ENCODE measurements at regions not wholly inside any gene's neighbourhood (a gene's known extent, or its start where the extent isn't known, plus 50 kb on each side); places are given as distances from the start of the nearest gene placed in this dataset.
"Not testable (repeated sequence)": the region's sequence is repeated elsewhere in the genome, so short reads cannot be mapped to it uniquely, and the experiment has no call there.

DNA sequence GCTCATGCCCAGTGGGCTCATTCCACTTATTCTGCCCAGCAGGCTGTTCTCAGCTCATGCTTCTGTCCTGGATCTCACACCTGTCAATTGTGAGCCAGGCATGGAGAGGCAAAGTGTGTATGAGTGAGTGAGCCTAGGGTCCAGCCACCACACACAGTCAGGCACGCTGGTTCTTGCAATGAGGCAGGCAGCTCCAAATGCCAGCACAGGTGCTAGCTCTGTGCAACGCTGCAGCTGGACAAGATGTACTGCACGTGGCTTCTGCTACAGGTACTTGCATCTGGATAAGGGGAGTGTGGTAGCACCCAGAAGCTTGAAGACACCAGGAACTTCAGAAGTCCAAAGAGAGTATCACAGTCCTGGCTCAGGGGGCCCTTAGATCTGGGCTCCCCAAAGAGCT, 1249.4 kb upstream of the IGFBP7 start:
- no peak for DNase-seq

DNA sequence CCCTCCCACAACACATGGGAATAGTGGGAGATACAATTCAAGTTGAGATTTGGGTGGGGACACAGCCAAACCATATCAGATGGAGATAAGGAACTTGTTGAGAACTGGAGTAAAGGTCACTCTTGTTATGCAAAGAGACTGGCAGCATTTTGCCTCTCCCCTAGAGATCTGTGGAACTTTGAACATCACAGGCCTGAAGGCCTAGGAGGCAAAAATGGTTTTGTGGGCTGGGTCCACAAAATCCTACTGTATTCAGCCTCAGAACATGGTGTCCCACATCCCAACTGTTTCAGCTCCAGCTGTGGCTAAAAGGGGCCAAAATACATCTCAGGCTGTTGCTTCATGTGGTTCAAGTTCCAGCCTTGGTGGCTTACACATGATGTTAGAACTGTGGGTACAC, 1247.8 kb upstream of the IGFBP7 start:
- DNase-seq, result no peak

DNA sequence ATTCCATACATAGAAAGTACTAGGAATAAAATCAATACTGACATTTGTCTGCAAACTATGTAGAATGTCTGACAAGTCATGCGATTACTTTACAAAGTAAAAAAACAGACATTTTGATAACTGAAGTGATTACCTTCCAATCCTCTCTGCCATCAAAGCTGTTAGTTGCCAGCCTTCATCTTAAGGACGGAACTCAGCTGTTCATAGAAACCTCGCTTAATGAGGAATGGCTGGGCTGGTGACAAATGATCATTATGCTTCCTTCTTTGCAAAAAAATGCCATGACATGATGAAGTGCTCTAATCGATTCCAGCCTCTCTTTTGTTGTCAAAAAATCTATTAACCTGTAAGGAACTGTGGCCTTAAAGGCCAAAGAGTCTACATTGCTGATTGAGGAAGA, 1214.9 kb upstream of the IGFBP7 start:
- no peak for DNase-seq

DNA sequence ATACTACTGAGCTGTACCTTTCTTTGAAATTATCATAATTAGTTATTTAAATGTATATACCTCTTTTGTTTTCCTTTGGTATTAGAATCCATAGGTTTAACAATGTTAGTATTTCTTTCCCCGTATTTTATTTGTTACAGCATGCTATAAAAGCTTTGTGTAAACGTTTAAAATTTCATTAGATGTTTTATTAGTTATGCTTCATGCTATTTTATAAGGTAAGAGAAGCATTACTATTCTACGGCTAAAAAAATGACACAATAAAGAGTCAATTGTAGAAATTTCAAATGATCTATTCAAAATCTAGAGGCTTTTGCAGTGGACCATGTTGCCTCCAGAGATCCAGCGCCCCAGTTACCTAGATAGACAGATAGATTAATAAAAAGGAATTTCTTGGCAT, 1203.3 kb upstream of the IGFBP7 start:
- DNase-seq, result no peak

DNA sequence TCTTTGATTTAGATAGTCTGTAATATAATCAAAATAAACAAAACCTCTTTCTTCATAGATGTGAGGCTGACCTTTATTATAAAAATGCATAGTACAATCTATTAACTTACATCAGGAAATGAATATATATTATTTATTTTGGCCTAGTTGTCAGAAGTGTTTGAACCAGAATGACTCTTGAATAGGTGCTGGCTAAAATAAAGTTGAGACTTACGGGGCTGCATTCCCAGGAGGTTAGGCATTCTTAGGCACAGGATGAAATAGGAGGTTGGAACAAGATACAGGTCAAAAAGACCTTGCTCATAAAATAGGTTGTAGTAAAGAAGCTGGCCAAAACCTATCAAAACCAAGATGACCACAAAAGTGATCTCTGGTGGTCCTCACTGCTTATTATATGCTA, 1193.3 kb upstream of the IGFBP7 start:
- no peak for DNase-seq

DNA sequence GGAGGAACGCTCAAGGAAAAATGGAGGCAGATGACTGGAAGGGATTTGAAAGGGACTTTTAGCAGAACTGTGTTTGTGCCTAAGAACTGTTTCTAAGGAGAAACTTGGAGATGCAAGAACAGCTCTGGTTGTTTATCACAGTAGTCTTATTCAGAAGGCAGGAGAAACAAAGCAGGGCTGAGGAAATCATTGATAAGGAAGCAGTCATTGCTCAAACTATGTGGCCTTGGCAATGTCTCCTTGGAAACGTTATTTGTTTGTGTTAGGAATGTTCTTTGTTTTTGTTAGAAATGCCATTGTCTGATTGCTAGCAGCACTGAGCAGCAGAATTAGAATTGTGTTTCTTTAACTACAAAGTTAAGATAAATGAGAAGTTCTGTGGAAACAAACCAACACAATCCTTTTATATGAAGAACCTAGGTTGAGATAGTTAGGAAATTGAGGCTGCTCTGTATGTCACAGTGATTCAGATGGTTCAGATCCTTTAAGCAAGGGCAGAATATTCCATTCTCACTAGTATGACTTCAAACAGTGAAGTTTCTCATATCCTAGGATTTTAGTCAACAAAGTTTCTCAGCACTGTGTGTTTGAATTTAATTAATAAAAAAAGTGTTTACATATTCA, 1191.3 kb upstream of the IGFBP7 start:
- no peak for DNase-seq

DNA sequence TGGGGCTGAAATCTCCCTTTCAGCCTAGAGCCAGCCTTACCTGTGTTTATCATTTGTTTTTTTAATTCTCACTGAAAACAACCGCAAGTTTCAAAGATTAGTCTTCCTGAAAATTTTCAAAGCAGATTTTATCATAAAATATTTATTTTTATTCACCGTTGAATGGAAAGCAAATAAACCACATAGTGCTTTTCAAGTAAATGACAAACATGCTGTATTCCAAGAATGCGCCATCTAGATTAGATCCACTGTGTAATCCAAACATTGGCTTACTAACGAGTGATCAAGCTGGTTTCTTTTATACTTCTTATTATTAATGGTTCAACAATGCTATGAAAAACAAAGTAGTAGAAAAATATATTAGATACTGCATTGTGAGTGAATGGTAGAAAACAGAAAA, 1176.2 kb upstream of the IGFBP7 start:
- DNase-seq, result no peak

DNA sequence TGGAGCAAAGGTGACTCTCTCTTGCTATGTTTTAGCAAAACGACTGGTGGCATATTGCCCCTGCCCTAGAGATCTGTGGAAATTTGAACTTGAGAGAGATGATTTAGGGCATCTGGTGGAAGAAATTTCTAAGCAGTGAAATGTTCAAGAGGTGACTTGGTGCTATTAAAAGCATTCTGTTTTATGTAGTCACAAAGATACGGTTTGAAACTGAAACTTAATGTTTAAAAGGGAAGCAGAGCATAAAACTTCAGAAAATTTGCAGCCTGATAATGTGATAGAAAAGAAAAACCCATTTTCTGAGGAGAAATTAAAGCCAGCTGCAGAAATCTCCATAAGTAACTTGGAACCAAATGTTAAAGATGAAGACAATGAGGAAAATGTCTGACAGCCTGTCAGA, 1170.7 kb upstream of the IGFBP7 start:
- DNase-seq, result not testable (repeated sequence)

DNA sequence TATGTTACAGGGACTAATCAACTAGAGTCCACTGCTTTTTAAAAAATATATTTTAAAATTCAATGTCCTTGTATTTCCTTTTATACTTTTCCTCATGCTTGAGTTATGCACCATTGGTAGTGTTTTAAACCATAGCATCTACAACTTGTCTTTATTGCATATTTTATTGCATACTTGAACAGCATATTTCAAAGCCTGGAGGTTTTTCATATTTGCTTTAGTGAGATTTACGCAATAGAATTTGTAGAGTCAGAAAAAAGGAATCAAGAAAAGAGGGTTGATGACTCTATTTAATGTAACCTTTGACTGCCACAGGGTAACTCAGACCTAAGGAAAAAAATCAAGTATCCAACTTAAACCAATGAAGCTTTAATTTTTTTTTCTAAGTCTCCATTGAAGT, 1165.7 kb upstream of the IGFBP7 start:
- no peak for DNase-seq

DNA sequence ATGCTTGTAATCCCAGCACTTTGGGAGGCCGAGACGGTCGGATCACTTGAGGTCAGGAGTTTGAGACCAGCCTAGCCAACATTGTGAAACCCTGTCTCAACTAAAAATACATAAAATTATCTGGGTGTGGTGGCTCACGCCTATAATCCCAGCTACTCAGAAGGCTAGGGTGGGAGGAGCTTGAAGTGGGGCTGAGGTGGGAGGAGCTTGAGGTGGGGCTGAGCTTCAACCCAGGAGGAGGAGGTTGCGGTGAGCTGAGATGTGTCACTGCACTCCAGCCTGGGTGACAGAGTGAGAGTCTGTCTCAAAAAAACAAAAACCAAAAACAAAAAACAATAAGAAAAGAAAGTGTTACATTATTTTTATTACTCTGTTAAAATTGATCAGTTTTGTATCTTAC, 1164.4 kb upstream of the IGFBP7 start:
- DNase-seq, result no peak

DNA sequence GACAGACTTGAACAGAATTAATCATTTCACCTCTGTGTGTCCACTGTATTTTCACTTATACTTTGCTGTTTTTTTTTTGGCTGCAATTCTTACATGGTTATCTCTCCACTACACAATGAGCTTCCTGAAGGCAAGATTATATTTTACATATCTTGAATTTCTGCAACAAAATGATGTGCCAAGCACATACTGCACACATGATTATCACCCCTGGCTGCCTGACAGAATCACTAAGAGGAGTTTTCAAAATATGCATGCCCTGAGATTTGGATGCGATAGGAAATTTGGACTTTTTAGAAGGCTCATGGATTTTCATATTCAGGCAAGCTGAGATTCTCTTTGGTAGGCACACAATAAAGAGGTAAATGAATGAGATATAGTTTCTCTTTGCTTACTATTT, 1162.1 kb upstream of the IGFBP7 start:
- no peak for DNase-seq

DNA sequence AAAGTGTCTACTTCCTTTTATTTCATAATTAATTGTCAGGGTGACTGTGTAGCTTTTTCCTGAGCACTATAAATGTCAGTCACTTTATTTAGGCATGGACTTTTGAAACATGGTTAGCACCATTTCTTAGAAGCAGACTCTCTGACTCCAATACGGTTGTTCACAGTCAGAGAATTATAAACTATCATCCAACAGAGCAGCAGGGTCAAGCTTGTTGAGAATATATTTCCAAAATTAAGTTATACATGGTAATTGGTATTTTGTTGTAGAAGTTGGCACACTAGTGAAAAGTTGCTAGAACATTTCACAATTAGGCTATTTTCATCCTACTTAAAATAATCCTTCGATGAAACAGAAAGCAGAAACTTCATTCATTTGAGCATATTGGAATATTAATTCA, 1155.5 kb upstream of the IGFBP7 start:
- no peak for DNase-seq

DNA sequence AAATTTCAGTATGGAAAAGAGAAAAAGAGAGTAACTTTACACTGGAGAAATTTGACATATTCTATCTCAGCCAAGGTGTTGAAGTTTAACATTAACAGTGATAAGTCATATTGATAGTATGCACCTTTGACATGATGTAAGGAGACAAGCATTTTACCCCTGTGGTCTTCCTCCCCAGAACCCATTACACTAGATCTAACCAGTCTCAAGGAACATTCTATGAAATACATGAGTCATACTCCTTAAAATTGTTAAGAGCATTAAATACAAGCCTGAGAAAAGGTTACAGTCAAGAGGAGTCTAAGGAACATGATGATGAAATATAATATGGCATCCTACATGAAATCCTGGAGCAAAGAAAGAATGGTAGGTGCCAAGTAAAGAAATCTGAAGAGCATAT, 1151.3 kb upstream of the IGFBP7 start:
- no peak for DNase-seq

DNA sequence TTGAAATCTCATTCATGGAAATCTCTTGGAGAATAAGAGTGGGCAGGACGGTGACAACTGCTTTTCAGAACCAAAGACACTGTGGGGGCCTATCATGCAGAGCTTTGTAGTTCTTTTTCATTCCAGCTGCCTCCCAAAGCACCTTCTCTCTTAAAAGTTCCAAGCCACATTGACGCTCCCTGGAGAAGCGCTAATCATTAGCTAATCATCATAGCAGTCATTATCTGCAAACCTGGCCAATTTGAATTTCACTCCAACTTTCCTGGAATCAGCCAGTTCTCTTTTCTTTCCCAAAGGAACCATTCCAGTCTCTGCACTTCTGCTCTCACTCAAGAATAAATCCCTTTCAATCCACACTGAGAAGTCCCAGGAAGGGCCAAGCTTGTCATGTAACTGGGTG, 1144.1 kb upstream of the IGFBP7 start:
- no peak for DNase-seq

DNA sequence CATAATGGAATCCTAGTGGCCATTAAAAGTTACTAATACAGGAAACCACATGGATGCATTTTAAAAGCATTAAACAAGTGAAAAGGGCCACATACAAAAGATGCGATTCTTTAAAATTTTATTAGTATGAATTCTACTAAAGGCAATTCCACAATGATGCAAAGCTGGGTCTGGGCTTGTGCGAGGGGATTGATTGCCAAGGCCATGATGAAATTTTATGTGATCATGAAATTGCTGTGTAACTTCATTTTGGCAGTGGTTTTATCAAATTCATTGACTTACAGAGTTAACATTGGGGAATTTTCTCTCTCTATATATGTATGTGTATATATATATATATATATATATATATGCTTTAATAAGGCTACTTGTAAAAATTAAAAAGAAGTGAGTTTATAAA, 1142.5 kb upstream of the IGFBP7 start:
- DNase-seq, result no peak

DNA sequence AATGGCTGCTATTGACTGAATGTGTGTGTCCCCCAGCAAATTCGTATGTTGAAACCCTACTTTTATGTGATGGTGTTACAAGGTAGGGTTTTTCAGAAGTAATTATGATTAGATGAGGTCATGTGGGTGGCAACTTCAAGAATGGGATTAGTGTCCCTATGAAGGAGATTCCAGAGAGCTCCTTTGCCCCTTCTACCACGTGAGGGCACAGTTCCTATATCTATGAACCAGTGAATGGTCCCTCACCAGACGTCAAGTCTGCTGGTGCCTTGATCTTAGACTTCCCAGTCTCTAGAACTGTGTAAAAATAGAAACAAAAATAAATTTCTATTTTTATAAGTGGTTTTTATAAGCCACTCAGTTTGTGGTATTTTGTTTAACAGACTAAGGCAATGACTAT, 1137.6 kb upstream of the IGFBP7 start:
- no peak for DNase-seq

DNA sequence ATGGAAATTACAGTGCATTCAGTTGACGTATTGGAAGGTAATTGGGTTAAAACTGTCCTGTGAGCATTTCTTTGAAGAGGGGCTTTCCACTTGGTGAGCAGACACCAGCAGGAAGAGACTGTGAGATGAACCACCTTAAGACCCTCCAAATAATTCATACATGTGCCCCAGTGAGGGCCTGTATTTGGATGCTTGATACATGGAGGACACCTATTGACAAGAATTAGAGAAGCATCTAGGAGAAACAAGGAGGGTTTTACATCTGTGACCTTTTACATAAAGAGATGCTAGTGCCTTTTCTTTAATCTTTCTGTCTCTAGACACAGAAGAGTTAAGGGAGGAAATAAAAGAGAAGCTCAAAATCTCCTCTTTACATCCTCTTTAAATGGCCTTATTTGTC, 1115.3 kb upstream of the IGFBP7 start:
- no peak for DNase-seq

DNA sequence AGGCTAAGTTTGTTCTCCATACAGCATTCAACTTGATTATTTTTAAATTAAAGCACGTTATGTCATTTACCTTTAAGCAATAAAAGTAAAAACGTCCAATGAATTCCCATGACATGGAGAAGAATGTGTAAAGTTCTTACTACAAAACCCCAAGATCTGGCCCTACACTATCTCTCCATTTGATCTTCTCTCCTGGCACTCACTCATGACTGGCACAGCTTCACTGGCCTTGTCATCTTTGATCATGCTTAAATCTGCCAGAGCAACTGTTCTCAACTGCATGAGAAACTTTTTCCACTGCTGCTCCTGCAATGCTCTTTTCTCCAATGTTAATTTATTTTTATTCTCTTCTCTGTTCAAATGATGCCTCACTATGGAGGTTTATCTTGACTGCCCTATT, 1109.0 kb upstream of the IGFBP7 start:
- DNase-seq, result no peak

DNA sequence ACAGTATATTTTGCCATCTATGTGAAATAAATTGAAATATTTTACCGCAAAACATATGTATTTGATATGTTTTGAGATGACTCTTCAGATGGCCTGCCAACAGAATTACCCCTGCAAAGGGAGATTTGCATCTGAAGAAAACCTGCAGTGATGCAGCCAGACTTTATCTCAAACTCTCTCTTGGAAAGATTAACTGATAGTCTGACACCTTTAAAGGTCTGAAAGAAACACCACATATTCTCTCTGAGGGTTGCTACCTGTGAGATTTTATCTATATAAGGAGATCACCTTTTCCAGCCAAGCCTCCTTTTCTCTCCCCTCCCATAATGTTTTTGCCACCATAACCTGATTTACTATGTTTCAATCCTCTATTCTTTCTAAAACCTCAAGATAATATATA, 1106.3 kb upstream of the IGFBP7 start:
- no peak for DNase-seq

DNA sequence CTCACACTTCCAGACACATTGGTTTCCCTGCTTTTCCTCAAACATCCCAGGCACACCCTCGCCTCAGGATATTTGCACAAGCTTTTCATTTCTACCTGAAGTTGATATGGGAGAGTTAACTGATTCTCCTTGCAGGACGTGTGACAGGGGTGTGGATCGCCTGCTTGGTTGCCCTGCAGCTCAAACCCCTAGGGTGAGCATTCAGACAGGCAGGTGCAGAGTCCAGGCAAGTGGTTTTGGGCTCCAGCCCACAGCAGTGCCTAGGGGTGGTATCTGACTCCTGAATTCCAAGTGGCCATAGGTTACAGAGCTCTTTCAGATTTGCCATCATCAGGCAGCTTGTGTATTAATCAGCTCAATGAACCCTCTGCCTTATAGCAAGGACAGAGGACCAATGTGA, 1104.2 kb upstream of the IGFBP7 start:
- DNase-seq, result no peak

DNA sequence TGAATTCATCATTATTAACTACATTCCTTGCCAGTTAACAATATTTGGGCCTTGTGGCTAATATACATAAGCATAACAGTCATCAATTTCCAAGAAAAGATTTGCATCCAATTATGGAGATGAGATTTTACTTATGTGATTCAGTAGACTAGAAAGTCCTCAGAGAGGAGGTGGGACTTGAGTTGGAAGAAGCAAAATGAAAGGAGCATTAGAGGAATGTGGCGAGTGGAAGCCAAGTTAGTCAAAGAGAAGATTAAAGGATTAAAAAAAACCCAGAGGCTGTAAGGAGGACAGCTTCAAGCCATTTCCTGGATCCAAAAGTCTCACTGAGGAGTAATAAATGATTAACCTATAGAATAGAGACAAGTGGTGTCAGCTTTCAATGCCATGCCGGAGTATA, 1099.4 kb upstream of the IGFBP7 start:
- no peak for DNase-seq

DNA sequence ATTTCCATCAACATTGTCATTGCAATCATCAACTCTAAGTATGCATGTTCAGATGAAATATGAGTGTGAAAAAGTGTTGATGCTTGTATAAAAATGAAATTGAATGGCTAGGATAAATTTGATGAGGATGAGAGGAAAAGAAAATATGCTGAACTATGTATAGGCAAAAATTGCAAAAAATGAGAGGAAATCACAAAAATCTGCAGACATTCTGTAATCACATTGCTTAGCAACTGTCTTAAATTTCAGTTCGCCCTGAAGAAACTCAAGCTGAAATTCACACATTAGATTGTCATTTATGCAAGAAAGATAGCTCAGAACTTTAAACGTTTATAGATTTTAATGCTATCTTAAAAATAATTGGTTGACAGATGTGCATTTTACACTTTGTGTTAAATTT, 1098.8 kb upstream of the IGFBP7 start:
- DNase-seq, result no peak

DNA sequence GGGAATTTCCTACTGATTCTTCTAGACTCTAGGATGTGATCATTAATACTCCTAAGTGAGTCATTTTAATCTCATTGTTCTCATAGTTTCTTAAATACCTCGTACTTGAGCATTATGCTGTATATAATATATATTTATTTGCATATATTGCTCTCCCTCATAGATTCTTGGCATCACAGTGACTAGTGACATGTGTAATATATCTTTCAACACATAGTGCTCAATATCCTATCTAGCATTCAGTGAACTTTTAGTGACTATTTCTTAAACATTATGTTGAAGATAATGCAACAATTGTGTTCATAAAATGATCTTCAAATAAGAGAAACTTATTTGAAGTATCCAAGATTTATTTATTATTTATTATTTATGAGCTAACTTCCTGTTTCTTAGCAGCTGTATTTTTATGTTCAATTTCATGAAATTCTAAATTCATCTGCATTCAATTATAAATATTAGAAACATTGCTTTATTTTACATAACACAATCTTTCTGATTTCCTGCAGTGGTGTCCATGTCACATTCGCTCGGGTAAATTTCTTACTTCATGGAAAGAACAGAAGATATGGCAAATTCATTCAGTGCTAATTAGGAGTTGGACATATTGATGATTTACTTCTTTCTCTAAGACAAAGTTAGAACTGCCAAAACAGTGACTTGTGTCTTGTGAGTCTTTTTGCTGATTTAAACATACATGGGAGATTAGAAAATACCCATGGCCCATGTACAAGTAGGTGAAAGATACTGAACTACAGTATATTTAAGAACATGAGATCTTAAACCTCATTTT, 1095.5 kb upstream of the IGFBP7 start:
- no peak for DNase-seq

DNA sequence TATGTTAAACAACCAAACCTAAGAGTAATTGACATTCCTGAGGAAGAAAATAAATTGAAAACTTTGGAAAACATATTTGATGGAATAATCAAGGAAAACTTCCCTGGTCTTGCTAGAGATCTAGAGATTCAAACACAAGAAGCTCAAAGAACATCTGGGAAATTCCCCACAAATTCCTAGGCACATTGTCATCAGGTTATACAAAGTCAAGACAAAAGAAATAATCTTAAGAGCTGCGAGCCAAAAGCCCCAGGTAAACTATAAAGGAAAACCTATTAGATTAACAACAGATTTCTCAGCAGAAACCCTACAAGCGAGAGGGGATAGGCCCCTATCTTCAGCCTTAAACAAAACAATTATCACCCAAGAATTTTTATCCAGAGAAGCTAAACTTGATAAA, 1082.0 kb upstream of the IGFBP7 start:
- no peak for DNase-seq

DNA sequence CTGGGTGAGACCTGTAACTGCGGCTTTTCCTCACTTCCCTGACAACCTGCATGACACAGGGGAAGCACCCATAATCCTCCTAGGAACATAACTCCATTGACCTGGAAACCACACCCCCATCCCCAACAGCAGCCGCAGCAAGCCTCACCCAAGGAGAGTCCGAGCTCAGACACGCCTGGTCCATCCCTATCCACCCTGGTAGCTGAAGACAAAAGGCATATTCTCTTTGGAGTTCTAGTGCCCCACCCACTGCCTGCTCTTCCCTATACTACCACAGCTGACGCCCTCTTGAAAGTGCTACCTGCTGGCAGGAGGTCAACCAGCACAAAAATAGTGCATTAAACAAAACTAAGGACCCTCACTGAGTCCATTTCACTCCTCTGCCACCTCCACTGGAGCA, 1080.9 kb upstream of the IGFBP7 start:
- no peak for DNase-seq

Data from right forelimb (tissue), 1 donor.